HFF-Myc (cell line): ENCODE measurements at regions not wholly inside any gene's neighbourhood (a gene's known extent, or its start where the extent isn't known, plus 50 kb on each side); places are given as distances from the start of the nearest gene placed in this dataset.

ENCODE experiments used
- DNase-seq: peaks from one replicate; pipeline ENCODE4 v3.0.0-alpha.2; 2011; ENCODE audit warnings: low read depth; ENCODE audit errors: extremely low read depth
- H3K4me3 ChIP-seq: replicated peaks from 2 replicates; pipeline ENCODE4 v1.5.1; 2011; ENCODE audit warnings: low read depth, mild to moderate bottlenecking, control low read depth, low read length
- TF ChIP-seq, protein P1 (sequence below): IDR thresholded peaks from 2 replicates; pipeline ENCODE4 v1.5.1; 2012; ENCODE audit warnings: mild to moderate bottlenecking, low read depth, low read length, control low read depth; ENCODE audit errors: missing control alignments

DNA sequence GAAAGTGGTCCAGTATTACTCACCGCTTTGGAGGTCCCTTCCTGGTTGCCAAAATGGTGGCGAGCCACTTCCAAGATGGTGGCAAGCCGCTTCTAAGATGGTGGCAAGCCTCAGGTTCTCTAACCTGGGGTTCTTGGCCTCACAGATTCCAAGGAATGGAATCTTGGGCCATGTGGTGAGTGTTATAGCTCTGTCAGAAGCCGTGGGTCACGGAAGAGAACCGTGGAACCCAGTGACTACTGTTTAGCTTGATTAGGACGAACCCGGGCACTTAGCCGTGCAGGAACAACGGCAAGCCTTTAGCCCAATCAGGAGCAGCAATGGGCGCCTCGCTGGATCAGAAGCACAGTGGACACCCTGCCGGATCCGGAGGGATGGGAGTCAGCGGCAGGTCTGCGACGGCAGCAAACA, 356.2 kb upstream of the TMPRSS15 start:
- TF ChIP-seq, protein P1, sequence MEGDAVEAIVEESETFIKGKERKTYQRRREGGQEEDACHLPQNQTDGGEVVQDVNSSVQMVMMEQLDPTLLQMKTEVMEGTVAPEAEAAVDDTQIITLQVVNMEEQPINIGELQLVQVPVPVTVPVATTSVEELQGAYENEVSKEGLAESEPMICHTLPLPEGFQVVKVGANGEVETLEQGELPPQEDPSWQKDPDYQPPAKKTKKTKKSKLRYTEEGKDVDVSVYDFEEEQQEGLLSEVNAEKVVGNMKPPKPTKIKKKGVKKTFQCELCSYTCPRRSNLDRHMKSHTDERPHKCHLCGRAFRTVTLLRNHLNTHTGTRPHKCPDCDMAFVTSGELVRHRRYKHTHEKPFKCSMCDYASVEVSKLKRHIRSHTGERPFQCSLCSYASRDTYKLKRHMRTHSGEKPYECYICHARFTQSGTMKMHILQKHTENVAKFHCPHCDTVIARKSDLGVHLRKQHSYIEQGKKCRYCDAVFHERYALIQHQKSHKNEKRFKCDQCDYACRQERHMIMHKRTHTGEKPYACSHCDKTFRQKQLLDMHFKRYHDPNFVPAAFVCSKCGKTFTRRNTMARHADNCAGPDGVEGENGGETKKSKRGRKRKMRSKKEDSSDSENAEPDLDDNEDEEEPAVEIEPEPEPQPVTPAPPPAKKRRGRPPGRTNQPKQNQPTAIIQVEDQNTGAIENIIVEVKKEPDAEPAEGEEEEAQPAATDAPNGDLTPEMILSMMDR: no peak
- DNase-seq: no peak
- no peak overlapping the region for H3K4me3 ChIP-seq

DNA sequence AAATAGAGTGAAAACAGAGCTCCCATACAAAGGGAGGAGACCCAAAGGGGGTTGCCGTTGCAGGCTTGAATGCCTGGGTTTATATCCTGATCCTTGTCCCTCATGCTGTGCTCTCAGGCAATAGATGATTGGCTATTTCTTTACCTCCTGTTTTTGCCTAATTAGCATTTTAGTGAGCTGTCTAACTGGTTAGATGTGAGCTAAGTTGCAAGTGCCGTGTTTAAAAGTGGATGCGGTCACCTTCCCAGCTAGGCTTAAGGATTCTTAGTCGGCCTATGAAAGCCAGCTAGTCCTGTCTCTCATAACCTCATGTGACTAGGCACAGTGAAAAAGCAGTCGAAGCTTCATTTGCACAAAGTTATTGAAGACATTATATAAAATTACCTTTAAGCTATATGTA, 356.7 kb upstream of the TMPRSS15 start:
- TF ChIP-seq, protein P1: no peak
- DNase-seq: no peak
- no peak overlapping the region for H3K4me3 ChIP-seq

DNA sequence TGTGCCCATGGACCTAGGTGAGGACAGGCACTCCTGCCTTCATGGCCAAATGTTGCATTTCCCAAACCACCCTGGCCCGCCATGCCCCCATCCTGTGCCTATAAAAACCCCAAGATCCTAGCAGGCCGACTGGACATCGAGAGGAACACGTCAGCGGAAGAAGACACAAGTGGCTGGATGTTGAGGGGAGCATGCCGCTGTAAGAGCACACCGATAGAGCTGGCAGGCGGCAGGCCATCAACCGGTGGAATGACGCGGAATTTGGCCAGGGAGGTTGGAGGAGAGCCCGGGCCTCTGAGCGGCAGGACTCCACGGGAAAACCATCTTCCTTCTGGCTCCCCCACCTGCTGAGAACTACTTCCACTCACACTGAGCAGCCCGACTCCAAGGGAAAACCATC, 361.1 kb upstream of the TMPRSS15 start:
- DNase-seq: no peak
- no peak overlapping the region for H3K4me3 ChIP-seq
- TF ChIP-seq, protein P1: no peak

DNA sequence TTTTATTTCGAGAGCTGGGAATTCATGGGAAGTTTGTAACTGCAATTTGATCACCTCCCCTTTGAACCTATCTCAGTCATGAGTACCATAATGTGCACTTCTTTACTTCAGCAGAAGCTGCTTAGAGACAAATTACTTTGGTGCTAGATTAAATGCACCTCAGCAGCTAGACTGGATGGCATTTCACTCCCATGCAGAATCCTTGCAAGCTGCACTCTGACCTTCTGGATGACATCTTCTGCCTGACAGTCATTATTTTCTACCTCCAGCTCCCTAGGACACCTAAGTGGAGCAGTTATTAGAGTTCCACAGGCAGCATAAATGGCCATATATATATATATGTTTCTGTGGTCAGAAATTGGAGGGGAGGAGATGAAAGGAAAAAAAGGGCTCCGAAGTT, 366.0 kb upstream of the TMPRSS15 start:
- TF ChIP-seq, protein P1: no peak
- no peak for DNase-seq
- H3K4me3 ChIP-seq: no peak overlapping the region

DNA sequence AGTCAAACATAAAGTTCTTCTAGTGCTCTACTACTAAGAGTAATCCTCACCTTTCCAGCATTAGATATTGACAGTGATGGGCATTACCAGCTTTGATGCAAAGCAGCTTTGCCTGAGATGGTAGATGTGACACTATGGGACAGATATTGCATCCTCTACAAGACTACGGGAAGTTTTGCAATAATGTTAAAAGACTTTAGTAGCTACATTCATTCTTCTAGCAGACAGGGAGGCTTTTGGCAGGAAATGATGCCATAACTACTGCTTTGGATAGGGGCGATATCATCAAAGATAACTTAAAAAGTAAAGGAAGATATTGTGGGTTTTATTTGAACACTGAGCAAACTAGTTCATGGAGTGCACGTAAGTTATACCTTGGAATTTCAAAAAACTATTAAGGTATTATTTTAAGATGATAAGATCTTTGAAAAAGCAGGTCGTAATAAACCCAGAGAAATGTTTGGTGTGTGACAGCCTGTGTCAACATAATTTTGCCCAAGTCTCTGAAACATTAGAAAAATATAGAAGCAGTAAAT, 368.3 kb upstream of the TMPRSS15 start:
- TF ChIP-seq, protein P1: no peak
- no peak for DNase-seq
- no peak overlapping the region for H3K4me3 ChIP-seq

DNA sequence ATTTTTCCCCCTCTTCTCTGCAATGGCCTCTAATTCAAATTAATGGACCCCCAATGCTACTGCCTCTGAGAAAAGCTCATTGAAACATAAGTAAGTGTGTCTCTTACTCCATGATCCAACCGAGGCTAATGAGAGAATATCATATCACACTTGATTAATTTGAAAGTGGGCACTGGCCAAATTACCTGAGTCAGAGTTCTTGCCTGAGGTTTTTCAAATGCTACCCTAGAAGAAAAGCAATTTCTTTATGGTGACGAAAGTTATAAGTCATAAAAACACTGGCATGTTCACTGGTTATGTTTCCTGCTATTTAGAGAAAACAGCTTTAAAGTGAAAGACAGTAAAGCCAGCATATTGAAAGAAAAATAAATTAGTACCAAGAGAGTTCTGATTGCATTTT, 368.8 kb upstream of the TMPRSS15 start:
- H3K4me3 ChIP-seq: no peak overlapping the region
- DNase-seq: no peak
- TF ChIP-seq, protein P1: no peak

DNA sequence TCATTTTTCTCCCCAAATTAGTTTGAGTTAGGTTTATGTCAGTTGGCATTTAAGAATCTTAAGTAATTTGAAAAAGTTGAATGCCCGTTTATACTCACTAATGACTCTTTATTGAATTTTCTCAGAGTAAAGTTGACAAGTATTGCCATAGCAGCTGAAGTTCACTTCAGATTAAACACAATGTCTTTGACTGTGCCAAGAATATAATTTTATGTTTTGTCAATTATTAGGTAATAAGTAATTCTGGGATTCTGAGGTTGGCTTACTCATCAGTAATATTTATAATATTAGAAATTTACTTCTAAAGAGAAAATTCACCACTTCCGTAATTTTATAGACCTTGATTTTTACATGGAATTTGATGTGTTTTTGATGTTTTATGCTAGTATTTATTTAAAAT, 369.3 kb upstream of the TMPRSS15 start:
- H3K4me3 ChIP-seq: no peak overlapping the region
- TF ChIP-seq, protein P1: no peak
- no peak for DNase-seq
